Breast epithelium (tissue), 4 donors: ENCODE measurements at regions not wholly inside any gene's neighbourhood (a gene's known extent, or its start where the extent isn't known, plus 50 kb on each side); places are given as distances from the start of the nearest gene placed in this dataset.

Experiments used
- DNase-seq, 2 donors: peaks; one replicate each; pipeline ENCODE4 v3.0.0-alpha.2; 2019; ENCODE audit warnings: low spot score in 2 of 2
- H3K27ac ChIP-seq, 2 donors: fragments of 200-600 bp; sonication (generic) in 1 of 2; one replicate each; pipeline ENCODE4 v1.5.1; 2016 to 2019; ENCODE audit warnings: mild to moderate bottlenecking in 1 of 2
- H3K27me3 ChIP-seq, 2 donors: fragments of 200-600 bp; sonication (generic) in 1 of 2; one replicate each; pipeline versions ENCODE4 v1.5.1 to v1.6.0; 2017 to 2019; ENCODE audit warnings: control low read depth in 1 of 2, mild to moderate bottlenecking in 1 of 2
- H3K36me3 ChIP-seq: fragments of 200-600 bp; one replicate; pipeline ENCODE4 v1.5.1; 2019
- H3K4me1 ChIP-seq, 2 donors: fragments of 200-600 bp; sonication (generic); one replicate each; pipeline ENCODE4 v1.5.1; 2016 to 2019; ENCODE audit warnings: control low read depth in 1 of 2
- H3K4me3 ChIP-seq, 3 donors: fragments of 200-600 bp; sonication (generic); 1 replicate in 2 of 3; 2 replicates in 1 of 3; pipeline ENCODE4 v1.5.1; 2016 to 2019; ENCODE audit warnings: mild to moderate bottlenecking in 3 of 3, moderate library complexity in 2 of 3
- H3K9me3 ChIP-seq, 2 donors: fragments of 200-600 bp; sonication (generic) in 1 of 2; one replicate each; pipeline ENCODE4 v1.5.1; 2016 to 2019; ENCODE audit warnings: control low read depth in 1 of 2
- CTCF ChIP-seq, 3 donors: fragments of 450-650 bp; IDR thresholded peaks; one replicate each; pipeline ENCODE4 v1.5.1; 2016 to 2017; ENCODE audit warnings: antibody characterized with exemption in 3 of 3, mild to moderate bottlenecking in 3 of 3, moderate library complexity in 3 of 3
- POLR2A ChIP-seq: fragments of 450-650 bp; IDR thresholded peaks from one replicate; pipeline ENCODE4 v1.6.1; 2016; ENCODE audit warnings: antibody characterized with exemption, mild to moderate bottlenecking, moderate library complexity
- POLR2AphosphoS5 ChIP-seq, 3 donors: sonication (generic); formaldehyde crosslinking; IDR thresholded peaks; one replicate each; pipeline ENCODE4 v1.6.1; 2017; ENCODE audit warnings: antibody characterized with exemption in 3 of 3
- intact Hi-C: fragments of 100-400 bp; cut with DNase I; formaldehyde crosslinking; loops from one replicate; pipeline ENCODE4 v1.15.1; 2023; ENCODE audit warnings: low total_unique reads

- H3K27ac ChIP-seq, result no peak overlapping the region
- no peaks in the 10 kb centered on the region for H3K27me3 ChIP-seq
- no peaks in the 10 kb centered on the region for H3K4me1 ChIP-seq
- intact Hi-C loops, result no loop called here
- no peaks in the 10 kb centered on the region for H3K36me3 ChIP-seq
- H3K9me3 ChIP-seq, result no peaks in the 10 kb centered on the region
- no peak overlapping the region for H3K4me3 ChIP-seq
- DNase-seq, result no peak
- TF ChIP-seq POLR2AphosphoS5 (IDR thresholded peaks at IDR 0.05) (no peak), CTCF (IDR thresholded peaks at IDR 0.05) (no peak), POLR2A (no peak)
Measured at GRCh38 chr18:75895135-75895534, 467.6 kb upstream of the SMIM21 start.

GRCh38 chr18:75884728-75885127, 457.2 kb upstream of the SMIM21 start:
- no peak for TF ChIP-seq POLR2AphosphoS5 (IDR thresholded peaks at IDR 0.05)
- no peak for TF ChIP-seq CTCF (IDR thresholded peaks at IDR 0.05)
- TF ChIP-seq POLR2A, result no peak
- Histone ChIP-seq H3K36me3 (no peaks in the 10 kb centered on the region), H3K27ac (no peak overlapping the region), H3K4me1 (no peaks in the 10 kb centered on the region), H3K4me3 (no peak overlapping the region), H3K9me3 (peaks cover 0 to 4% of the 10 kb centered on the region in 2 donors), H3K27me3 (no peaks in the 10 kb centered on the region)
- no peak for DNase-seq
- intact Hi-C loops, result no loop called here

GRCh38 chr18:75880925-75881504, 453.5 kb upstream of the SMIM21 start:
- DNase-seq, result no peak
- TF ChIP-seq CTCF (IDR thresholded peaks at IDR 0.05), result no peak
- TF ChIP-seq POLR2AphosphoS5 (IDR thresholded peaks at IDR 0.05), result no peak
- no peak for TF ChIP-seq POLR2A
- no peaks in the 10 kb centered on the region for H3K27me3 ChIP-seq
- H3K36me3 ChIP-seq, result no peaks in the 10 kb centered on the region
- no peaks in the 10 kb centered on the region for H3K4me1 ChIP-seq
- H3K9me3 ChIP-seq, result peaks cover 0 to 9% of the 10 kb centered on the region in 2 donors
- intact Hi-C loops, result no loop called here
- H3K27ac ChIP-seq, result no peak overlapping the region
- no peak overlapping the region for H3K4me3 ChIP-seq

GRCh38 chr18:75880266-75880665, 452.8 kb upstream of the SMIM21 start:
- Histone ChIP-seq H3K27ac (no peak overlapping the region), H3K4me1 (no peaks in the 10 kb centered on the region), H3K36me3 (no peaks in the 10 kb centered on the region), H3K9me3 (peaks cover 0 to 9% of the 10 kb centered on the region in 2 donors), H3K27me3 (no peaks in the 10 kb centered on the region), H3K4me3 (no peak overlapping the region)
- DNase-seq, result no peak
- TF ChIP-seq POLR2AphosphoS5 (IDR thresholded peaks at IDR 0.05), result no peak
- no peak for TF ChIP-seq CTCF (IDR thresholded peaks at IDR 0.05)
- TF ChIP-seq POLR2A, result no peak
- intact Hi-C loops, result no loop called here

GRCh38 chr18:75879196-75879595, 451.7 kb upstream of the SMIM21 start:
- Histone ChIP-seq H3K4me3 (no peak overlapping the region), H3K27ac (no peak overlapping the region), H3K36me3 (no peaks in the 10 kb centered on the region), H3K9me3 (peaks cover 0 to 9% of the 10 kb centered on the region in 2 donors), H3K4me1 (no peaks in the 10 kb centered on the region), H3K27me3 (no peaks in the 10 kb centered on the region)
- DNase-seq, result no peak
- TF ChIP-seq POLR2A (no peak), POLR2AphosphoS5 (IDR thresholded peaks at IDR 0.05) (no peak), CTCF (IDR thresholded peaks at IDR 0.05) (no peak)
- intact Hi-C loops, result no loop called here
